ENCODE measurements at regions not wholly inside any gene's neighbourhood (a gene's known extent, or its start where the extent isn't known, plus 50 kb on each side); places are given as distances from the start of the nearest gene placed in this dataset.

- Histone ChIP-seq H3K4me3 (ENCODE audit: low read length) (no peak overlapping the region), H3K27me3 (ENCODE audit: control insufficient read depth, insufficient read depth, low read length) (no peaks in the 10 kb centered on the region), H3K4me1 (ENCODE audit: control insufficient read depth, insufficient read depth, low read length) (no peaks in the 10 kb centered on the region), H3K27ac (ENCODE audit: low read length) (no peak overlapping the region), H3K9me3 (ENCODE audit: control insufficient read depth, insufficient read depth, low read length) (no peaks in the 10 kb centered on the region), H3K36me3 (ENCODE audit: control insufficient read depth, insufficient read depth, low read length) (no peaks in the 10 kb centered on the region)
- Mint-ChIP-seq H3K9me3 (peaks cover 6% of the 10 kb centered on the region in 2 donors), H3K27ac (no peak overlapping the region), H3K4me1 (no peaks in the 10 kb centered on the region), H3K27me3 (ENCODE audit: low read depth in 2 of 2) (peaks cover 10 to 14% of the 10 kb centered on the region in 2 donors), H3K36me3 (no peaks in the 10 kb centered on the region), H3K4me3 (no peak overlapping the region)
- intact Hi-C loops (cut with micrococcal nuclease), result no loop called here
- DNase-seq (no peak), ATAC-seq (no peak)
- TF ChIP-seq, protein P1, sequence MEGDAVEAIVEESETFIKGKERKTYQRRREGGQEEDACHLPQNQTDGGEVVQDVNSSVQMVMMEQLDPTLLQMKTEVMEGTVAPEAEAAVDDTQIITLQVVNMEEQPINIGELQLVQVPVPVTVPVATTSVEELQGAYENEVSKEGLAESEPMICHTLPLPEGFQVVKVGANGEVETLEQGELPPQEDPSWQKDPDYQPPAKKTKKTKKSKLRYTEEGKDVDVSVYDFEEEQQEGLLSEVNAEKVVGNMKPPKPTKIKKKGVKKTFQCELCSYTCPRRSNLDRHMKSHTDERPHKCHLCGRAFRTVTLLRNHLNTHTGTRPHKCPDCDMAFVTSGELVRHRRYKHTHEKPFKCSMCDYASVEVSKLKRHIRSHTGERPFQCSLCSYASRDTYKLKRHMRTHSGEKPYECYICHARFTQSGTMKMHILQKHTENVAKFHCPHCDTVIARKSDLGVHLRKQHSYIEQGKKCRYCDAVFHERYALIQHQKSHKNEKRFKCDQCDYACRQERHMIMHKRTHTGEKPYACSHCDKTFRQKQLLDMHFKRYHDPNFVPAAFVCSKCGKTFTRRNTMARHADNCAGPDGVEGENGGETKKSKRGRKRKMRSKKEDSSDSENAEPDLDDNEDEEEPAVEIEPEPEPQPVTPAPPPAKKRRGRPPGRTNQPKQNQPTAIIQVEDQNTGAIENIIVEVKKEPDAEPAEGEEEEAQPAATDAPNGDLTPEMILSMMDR (IDR thresholded peaks at IDR 0.05), result no peak
- WGBS (ENCODE audit: insufficient coverage), result 58% methylated on average over 4 of the region's 4 CpGs
Observed at GRCh38 chr12:125453751-125454150, 388.5 kb downstream of the AACS start.

GRCh38 chr12:125454291-125454690 is 389.1 kb downstream of the AACS start:
- DNase-seq (no peak), ATAC-seq (no peak)
- TF ChIP-seq, protein P1 (IDR thresholded peaks at IDR 0.05), result no peak
- no peaks in the 10 kb centered on the region for H3K36me3 ChIP-seq (ENCODE audit: control insufficient read depth, insufficient read depth, low read length)
- no peaks in the 10 kb centered on the region for H3K27me3 ChIP-seq (ENCODE audit: control insufficient read depth, insufficient read depth, low read length)
- H3K4me3 ChIP-seq (ENCODE audit: low read length), result no peak overlapping the region
- no peak overlapping the region for H3K27ac ChIP-seq (ENCODE audit: low read length)
- Mint-ChIP-seq H3K36me3 (no peaks in the 10 kb centered on the region), H3K27me3 (ENCODE audit: low read depth in 2 of 2) (peaks cover 10 to 15% of the 10 kb centered on the region in 2 donors), H3K9me3 (peaks cover 5 to 6% of the 10 kb centered on the region in 2 donors), H3K4me3 (no peak overlapping the region), H3K4me1 (no peaks in the 10 kb centered on the region), H3K27ac (no peak overlapping the region)
- H3K4me1 ChIP-seq (ENCODE audit: control insufficient read depth, insufficient read depth, low read length), result no peaks in the 10 kb centered on the region
- no peaks in the 10 kb centered on the region for H3K9me3 ChIP-seq (ENCODE audit: control insufficient read depth, insufficient read depth, low read length)
- 0% methylated on average over 1 of the region's 3 CpGs for WGBS (ENCODE audit: insufficient coverage)
- intact Hi-C loops (cut with micrococcal nuclease), result no loop called here

DNA sequence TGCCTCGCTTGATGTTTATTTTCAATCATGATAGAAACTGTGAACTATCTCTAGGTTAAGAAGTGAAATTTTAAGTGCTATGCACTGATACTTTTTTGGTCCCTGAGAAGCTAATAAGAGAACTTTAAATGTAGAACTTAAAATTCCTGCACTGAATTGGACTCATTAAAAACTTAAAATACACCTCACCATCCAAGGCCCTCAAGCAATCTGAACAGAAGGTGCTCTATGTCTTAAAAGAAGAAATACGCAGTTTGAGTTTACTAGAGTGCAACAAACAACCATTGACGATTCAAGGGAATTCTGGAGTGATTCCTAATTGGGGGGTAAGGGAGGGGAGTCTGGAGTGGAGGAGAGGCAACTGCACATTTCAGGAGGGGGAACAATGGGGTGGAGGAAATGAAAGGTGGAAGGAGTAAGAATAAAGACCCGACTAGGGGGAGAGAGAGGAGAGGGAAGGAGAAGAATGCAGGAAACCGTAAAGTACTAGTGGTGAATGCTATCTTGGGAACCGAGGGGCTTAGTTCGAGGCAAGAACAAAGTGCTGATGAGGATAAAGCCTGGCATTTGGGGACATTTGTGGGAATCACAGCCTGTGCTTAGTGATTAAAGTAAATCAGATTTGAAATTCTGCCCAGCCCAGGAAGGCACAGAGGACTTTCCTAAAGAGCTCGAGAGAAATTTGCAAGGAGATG is 389.7 kb downstream of the AACS start:
- Histone ChIP-seq H3K27ac (ENCODE audit: low read length) (no peak overlapping the region), H3K4me3 (ENCODE audit: low read length) (no peak overlapping the region), H3K27me3 (ENCODE audit: control insufficient read depth, insufficient read depth, low read length) (no peaks in the 10 kb centered on the region), H3K9me3 (ENCODE audit: control insufficient read depth, insufficient read depth, low read length) (no peaks in the 10 kb centered on the region), H3K4me1 (ENCODE audit: control insufficient read depth, insufficient read depth, low read length) (no peaks in the 10 kb centered on the region), H3K36me3 (ENCODE audit: control insufficient read depth, insufficient read depth, low read length) (no peaks in the 10 kb centered on the region)
- ATAC-seq, result no peak
- Mint-ChIP-seq H3K27me3 (ENCODE audit: low read depth in 2 of 2) (peaks cover 10 to 17% of the 10 kb centered on the region in 2 donors), H3K4me1 (no peaks in the 10 kb centered on the region), H3K27ac (no peak overlapping the region), H3K36me3 (no peaks in the 10 kb centered on the region), H3K4me3 (no peak overlapping the region), H3K9me3 (peaks cover 2 to 4% of the 10 kb centered on the region in 2 donors)
- DNase-seq, result no peak
- intact Hi-C loops (cut with micrococcal nuclease), result no loop called here
- TF ChIP-seq, protein P1 (IDR thresholded peaks at IDR 0.05), result no peak
- WGBS (ENCODE audit: insufficient coverage), result 34% methylated on average over 7 of the region's 8 CpGs

DNA sequence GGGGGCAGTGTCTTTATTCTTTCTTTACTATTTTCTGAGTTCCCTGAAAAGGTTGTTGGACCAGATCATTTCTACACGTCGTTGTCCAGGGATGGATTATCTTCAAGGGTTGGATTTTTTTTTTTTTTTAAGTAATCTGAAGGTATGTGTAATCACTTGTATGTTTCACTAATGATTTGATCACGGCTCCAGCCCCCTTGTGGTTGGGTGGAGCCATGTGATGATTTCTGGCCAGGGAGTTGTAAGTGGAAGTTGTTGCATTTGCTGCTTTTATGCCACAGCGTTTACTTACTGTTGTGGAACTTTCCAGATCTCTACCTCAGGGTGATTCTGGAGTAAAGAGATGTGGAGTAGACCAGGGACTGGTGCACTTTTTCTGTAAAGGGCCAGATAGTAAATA is 390.3 kb downstream of the AACS start:
- H3K27me3 ChIP-seq (ENCODE audit: control insufficient read depth, insufficient read depth, low read length), result no peaks in the 10 kb centered on the region
- ATAC-seq (no peak), DNase-seq (no peak)
- no peaks in the 10 kb centered on the region for H3K36me3 ChIP-seq (ENCODE audit: control insufficient read depth, insufficient read depth, low read length)
- no peaks in the 10 kb centered on the region for H3K36me3 Mint-ChIP-seq
- H3K9me3 Mint-ChIP-seq, result peaks cover 2 to 4% of the 10 kb centered on the region in 2 donors
- TF ChIP-seq, protein P1 (IDR thresholded peaks at IDR 0.05), result no peak
- peaks cover 10 to 17% of the 10 kb centered on the region in 2 donors for H3K27me3 Mint-ChIP-seq (ENCODE audit: low read depth in 2 of 2)
- no peak overlapping the region for H3K4me3 Mint-ChIP-seq
- WGBS (ENCODE audit: insufficient coverage), result 70% methylated on average over 4 of the region's 4 CpGs
- no peaks in the 10 kb centered on the region for H3K4me1 Mint-ChIP-seq
- no peak overlapping the region for H3K27ac Mint-ChIP-seq
- H3K9me3 ChIP-seq (ENCODE audit: control insufficient read depth, insufficient read depth, low read length), result no peaks in the 10 kb centered on the region
- intact Hi-C loops (cut with micrococcal nuclease), result no loop called here
- no peaks in the 10 kb centered on the region for H3K4me1 ChIP-seq (ENCODE audit: control insufficient read depth, insufficient read depth, low read length)
- H3K27ac ChIP-seq (ENCODE audit: low read length), result no peak overlapping the region
- no peak overlapping the region for H3K4me3 ChIP-seq (ENCODE audit: low read length)

Measured in natural killer cell (primary cell).